ENCODE measurements at regions not wholly inside any gene's neighbourhood (a gene's known extent, or its start where the extent isn't known, plus 50 kb on each side); places are given as distances from the start of the nearest gene placed in this dataset.

GRCh38 chr7:136585954-136586670, 282.3 kb upstream of the CHRM2 start:
- dilution Hi-C loops (cut with HindIII; ENCODE audit: low sequenced_read_pairs, unreplicated experiment) = no loop called here

More at GRCh38 chr7:136585954-136586670, 282.3 kb upstream of the CHRM2 start:
- Histone ChIP-seq H3K9me1 (ENCODE audit: insufficient read depth, low read length) (no peaks in the 10 kb centered on the region), H4K91ac (ENCODE audit: insufficient read depth, low read depth, low read length) (no peak overlapping the region), H3K4ac (ENCODE audit: low read depth, low read length) (no peak overlapping the region), H3K9ac (ENCODE audit: low read depth, low read length) (no peak overlapping the region), H2BK15ac (ENCODE audit: low read depth, low read length) (no peak overlapping the region), H2AFZ (replicated peaks; ENCODE audit: low read length, poor library complexity) (no peak overlapping the region), H3K27me3 (ENCODE audit: control insufficient read depth, insufficient read depth, low read length) (no peaks in the 10 kb centered on the region), H2BK120ac (ENCODE audit: low read depth, low read length) (no peak overlapping the region), H4K20me1 (ENCODE audit: insufficient read depth, low read length) (no peaks in the 10 kb centered on the region), H3K9me3 (ENCODE audit: control insufficient read depth, insufficient read depth, low read length) (no peaks in the 10 kb centered on the region), H2AK5ac (ENCODE audit: low read depth, low read length) (no peak overlapping the region), H3K36me3 (ENCODE audit: control insufficient read depth, insufficient read depth, low read length) (no peaks in the 10 kb centered on the region), H3K27ac (ENCODE audit: insufficient read depth, low read length) (no peak overlapping the region), H3K4me3 (ENCODE audit: insufficient read depth, low read depth, low read length) (no peak overlapping the region), H3K23ac (ENCODE audit: low read depth, low read length) (no peak overlapping the region), H3K14ac (replicated peaks; ENCODE audit: low read depth, low read length) (no peak overlapping the region), H3K4me1 (ENCODE audit: control insufficient read depth, insufficient read depth, low read length) (no peaks in the 10 kb centered on the region; the same call in 1 of the 2 replicates), H3K79me1 (ENCODE audit: low read depth in 1 of 2, low read length in 2 of 2) (no peaks in the 10 kb centered on the region), H4K5ac (ENCODE audit: low read depth, low read length) (no peak overlapping the region), H4K8ac (ENCODE audit: low read depth in 2 of 2, low read length in 2 of 2) (no peak overlapping the region), H3K56ac (ENCODE audit: extremely low read depth, insufficient read depth, low read length) (no peak overlapping the region), H3K18ac (ENCODE audit: low read depth, low read length) (no peak overlapping the region), H2BK20ac (ENCODE audit: low read depth, low read length) (no peak overlapping the region), H2BK5ac (ENCODE audit: low read depth, low read length, poor library complexity, severe bottlenecking) (no peak overlapping the region), H3K4me2 (ENCODE audit: low read depth, low read length) (no peak overlapping the region), H2AK9ac (replicated peaks; ENCODE audit: low read depth, low read length, poor library complexity) (no peak overlapping the region)
- DNase-seq = no peak
- ATAC-seq (ENCODE audit: low read depth) = no peak
- POLR2A ChIA-PET (ENCODE audit: unreplicated experiment) = no interaction called here
- BruUV-seq (replicated peaks) = no TSS peak
- WGBS, 2 experiments (ENCODE audit: extremely low coverage in 2 of 2, insufficient read length in 1 of 2) = 80% methylated on average over 1 of the region's 2 CpGs; no CpG with 5 or more reads in 1 of the 2 experiments
- CTCF ChIA-PET = no interaction called here
- intact Hi-C loops (cut with micrococcal nuclease) (no loop called here), in situ Hi-C loops (cut with MboI; ENCODE audit: low sequenced_read_pairs) (no loop called here)
- TF ChIP-seq BHLHE40 (IDR thresholded peaks at IDR 0.05; ENCODE audit: low read depth, low read length) (no peak), CEBPB (IDR thresholded peaks at IDR 0.05; ENCODE audit: low read depth, low read length) (peak; percentile 65), ELK1 (IDR thresholded peaks at IDR 0.05; ENCODE audit: borderline replicate concordance, low read depth, low read length) (no peak), RCOR1 (IDR thresholded peaks at IDR 0.05; ENCODE audit: insufficient replicate concordance, low read length) (no peak), SMC3 (IDR thresholded peaks at IDR 0.05; ENCODE audit: low read depth, low read length) (no peak), NFE2L2 (IDR thresholded peaks at IDR 0.05; ENCODE audit: low read depth, low read length) (no peak), RAD21 (IDR thresholded peaks at IDR 0.05; ENCODE audit: low read length) (no peak), POLR2A (IDR thresholded peaks at IDR 0.05; ENCODE audit: low read depth, low read length) (no peak), MAFK (IDR thresholded peaks at IDR 0.05; ENCODE audit: low read depth, low read length) (no peak)
